Motor neuron (in vitro differentiated cells): ENCODE measurements at regions not wholly inside any gene's neighbourhood (a gene's known extent, or its start where the extent isn't known, plus 50 kb on each side); places are given as distances from the start of the nearest gene placed in this dataset.

Experiments used
- ATAC-seq, 8 experiments: fragments of 200-7000 bp; cut with Tn5 transposase; replicated peaks in 6 of 8; 2 replicates each; pipeline ENCODE4 v1.8.0; 2021; ENCODE audit warnings: mild to moderate bottlenecking in 8 of 8, moderate library complexity in 8 of 8
- H3K27ac ChIP-seq, 2 donors: fragments of 250-450 bp; sonication (Bioruptor Pico); 2 replicates each; pipeline ENCODE4 v1.9.0; 2021; ENCODE audit warnings: antibody characterized with exemption in 2 of 2, mild to moderate bottlenecking in 2 of 2, moderate library complexity in 1 of 2
- H3K4me1 ChIP-seq, 2 donors: fragments of 250-450 bp; sonication (Bioruptor Pico); replicated peaks in 1 of 2; 2 replicates each; pipeline ENCODE4 v1.6.1; 2021; ENCODE audit warnings: antibody characterized with exemption in 2 of 2, mild to moderate bottlenecking in 2 of 2, moderate library complexity in 1 of 2
- H3K4me3 ChIP-seq, 5 donors: fragments of 250-450 bp; sonication (Bioruptor Pico); 2 replicates each; pipeline ENCODE4 v1.9.0; 2021; ENCODE audit warnings: antibody characterized with exemption in 5 of 5, mild to moderate bottlenecking in 5 of 5, moderate library complexity in 4 of 5
- WGBS, 10 experiments: fragments of 450-650 bp; shearing (Covaris generic); methylation state at CpG; one replicate each; pipeline ENCODE4 v1.0.0; 2022; 5-methylcytosine and 5-hydroxymethylcytosine counted together
- in situ Hi-C, 9 experiments: fragments of 400-800 bp; cut with MboI; loops; one replicate each; pipeline ENCODE4 v1.15.0; 2021; ENCODE audit warnings: low sequenced_read_pairs in 9 of 9, low pct_unique_long_range_greater_than_20kb in 2 of 9; ENCODE audit not compliant: unreplicated experiment in 9 of 9

DNA sequence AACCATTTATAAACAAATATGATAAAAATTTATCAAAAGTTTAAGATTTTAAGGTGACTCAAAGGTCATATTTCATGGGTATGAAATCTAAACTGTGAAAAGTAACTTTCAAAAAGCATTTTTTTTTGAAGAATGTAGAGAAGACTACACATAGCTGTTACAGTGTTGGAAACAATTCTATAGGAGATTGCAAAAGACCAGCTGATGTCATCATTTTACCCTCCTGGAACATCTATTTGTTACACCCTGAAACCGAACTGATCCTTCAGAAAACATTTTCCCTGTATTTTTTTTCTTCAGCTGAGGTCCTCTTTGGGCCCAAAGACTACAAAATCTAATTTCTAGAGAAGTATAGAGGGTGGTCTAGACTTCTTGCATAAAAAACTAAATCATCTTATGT, 297.5 kb upstream of the FERMT1 start:
- no peak for ATAC-seq
- Histone ChIP-seq H3K4me3 (no peak overlapping the region), H3K4me1 (no peaks in the 10 kb centered on the region), H3K27ac (no peak overlapping the region)
- in situ Hi-C loops, result no loop called here
- WGBS, 10 experiments, result 20 to 100% (median 54%) methylated on average over 1 of the region's 1 CpG; no CpG with 5 or more reads in 4 of the 10 experiments

DNA sequence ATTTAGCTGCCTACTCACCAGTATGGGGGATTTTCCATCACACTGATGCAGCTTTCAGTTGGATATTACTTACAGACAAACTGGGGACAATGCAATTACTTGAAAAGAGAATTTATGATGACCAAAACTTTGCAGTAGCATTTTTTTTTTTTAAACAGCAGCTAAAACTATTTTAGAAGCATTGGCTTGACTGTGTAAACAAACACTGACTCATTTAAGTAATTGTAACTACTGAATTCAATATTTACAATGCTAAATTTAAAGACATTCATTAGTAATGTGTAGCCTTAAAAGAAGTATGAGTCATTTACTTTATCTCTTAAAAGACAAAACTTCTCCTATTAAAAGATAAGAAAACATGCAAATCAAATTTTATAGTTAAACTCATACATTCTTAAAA, 295.9 kb upstream of the FERMT1 start:
- in situ Hi-C loops, result no loop called here
- ATAC-seq, result peak in 3 of 8 experiments; percentile 50 to 78 (median 70)
- Histone ChIP-seq H3K4me3 (no peak overlapping the region), H3K4me1 (no peaks in the 10 kb centered on the region), H3K27ac (no peak overlapping the region)

DNA sequence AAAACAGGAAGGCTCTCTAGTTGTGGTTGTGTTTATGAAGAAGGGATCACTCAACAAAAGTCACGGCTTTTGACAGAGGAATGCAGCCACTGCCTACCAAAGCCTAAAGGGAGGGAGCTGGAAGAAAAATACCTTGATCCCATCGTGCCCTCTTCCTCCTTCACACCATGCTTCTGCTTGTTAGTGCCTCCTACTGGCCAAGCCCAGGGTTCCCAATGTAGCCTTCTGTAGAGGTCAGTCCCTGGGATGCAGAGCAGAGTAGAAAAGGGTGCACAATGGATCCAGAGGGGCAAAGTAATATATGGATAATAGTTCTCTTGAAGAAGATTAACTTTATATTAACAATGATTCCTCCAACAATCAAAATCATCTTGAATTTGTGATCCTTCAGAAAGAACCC, 293.5 kb upstream of the FERMT1 start:
- Histone ChIP-seq H3K4me3 (no peak overlapping the region), H3K27ac (no peak overlapping the region), H3K4me1 (no peaks in the 10 kb centered on the region)
- in situ Hi-C loops, result no loop called here
- no peak for ATAC-seq
- 10 to 100% (median 80%) methylated on average over 1 to 2 of the region's 2 CpGs; no CpG with 5 or more reads in 7 of the 10 experiments for WGBS, 10 experiments

DNA sequence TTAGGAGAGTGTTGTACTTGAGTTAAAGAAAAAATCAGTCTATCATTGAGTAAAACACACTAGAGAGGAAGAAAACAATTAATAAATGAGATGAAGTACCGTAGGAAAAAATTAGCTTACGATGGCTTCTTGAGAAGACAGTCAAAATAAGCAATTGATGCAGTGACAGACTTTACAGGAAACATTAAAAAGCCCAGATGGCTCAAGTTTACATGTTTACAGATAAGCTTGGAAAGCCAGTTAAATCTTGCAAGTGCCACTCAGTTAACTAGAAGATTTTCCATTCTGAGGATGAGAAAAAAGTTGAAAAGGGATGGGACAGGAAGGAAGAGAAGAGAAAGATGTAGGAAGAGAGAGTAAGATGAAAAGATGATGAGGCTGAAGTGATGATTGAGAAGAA, 288.8 kb upstream of the FERMT1 start:
- 14 to 94% (median 81%) methylated on average over 1 to 2 of the region's 2 CpGs for WGBS, 10 experiments
- peaks cover 0 to 3% of the 10 kb centered on the region in 2 donors for H3K4me1 ChIP-seq
- H3K4me3 ChIP-seq, result no peak overlapping the region
- H3K27ac ChIP-seq, result no peak overlapping the region
- ATAC-seq, result no peak
- in situ Hi-C loops, result no loop called here

DNA sequence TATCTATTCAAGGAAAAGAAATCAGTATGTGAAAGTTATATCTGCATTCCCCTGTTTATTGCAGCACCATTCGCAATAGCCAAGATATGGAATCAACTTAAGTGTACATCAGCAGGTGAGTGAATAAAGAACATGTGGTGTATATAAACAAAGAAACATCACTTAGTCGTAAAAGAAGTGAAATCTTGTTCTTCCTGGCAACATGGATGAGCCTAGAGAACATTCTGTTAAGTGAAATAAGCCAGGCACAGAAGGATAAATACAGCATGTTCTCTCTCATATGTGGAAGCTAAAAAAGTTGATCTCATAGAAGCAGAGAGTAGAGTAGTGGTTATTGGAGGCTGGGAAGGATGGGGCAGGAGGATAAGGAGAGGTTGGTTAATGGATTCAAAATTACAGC, 287.9 kb upstream of the FERMT1 start:
- WGBS, 10 experiments, result 13 to 100% (median 72%) methylated on average over 1 to 2 of the region's 2 CpGs; no CpG with 5 or more reads in 1 of the 10 experiments
- peaks cover 0 to 3% of the 10 kb centered on the region in 2 donors for H3K4me1 ChIP-seq
- ATAC-seq, result no peak
- H3K27ac ChIP-seq, result no peak overlapping the region
- in situ Hi-C loops, result no loop called here
- no peak overlapping the region for H3K4me3 ChIP-seq

DNA sequence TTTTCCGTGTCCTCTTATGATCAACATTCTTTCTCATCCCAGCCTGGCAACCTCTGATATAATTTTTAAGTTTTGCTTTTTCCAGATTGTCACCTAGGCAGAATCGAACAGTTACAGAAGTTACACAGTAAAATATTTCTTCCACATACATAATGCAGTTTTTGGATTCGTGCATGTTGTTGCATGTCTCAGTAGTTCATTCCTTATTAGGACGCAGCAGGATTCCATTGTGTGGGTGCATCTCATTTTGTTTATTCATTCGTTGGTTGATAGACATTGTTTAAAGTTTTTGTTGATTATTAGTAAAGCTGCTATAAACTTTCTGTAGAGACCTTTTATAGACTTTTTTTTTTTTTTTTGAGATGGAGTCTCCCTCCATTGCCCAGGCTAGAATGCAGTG, 284.3 kb upstream of the FERMT1 start:
- no peak overlapping the region for H3K27ac ChIP-seq
- peaks cover 0 to 3% of the 10 kb centered on the region in 2 donors for H3K4me1 ChIP-seq
- WGBS, 10 experiments, result 0 to 94% (median 80%) methylated on average over 1 to 5 of the region's 5 CpGs
- H3K4me3 ChIP-seq, result no peak overlapping the region
- in situ Hi-C loops, result no loop called here
- ATAC-seq, result no peak

DNA sequence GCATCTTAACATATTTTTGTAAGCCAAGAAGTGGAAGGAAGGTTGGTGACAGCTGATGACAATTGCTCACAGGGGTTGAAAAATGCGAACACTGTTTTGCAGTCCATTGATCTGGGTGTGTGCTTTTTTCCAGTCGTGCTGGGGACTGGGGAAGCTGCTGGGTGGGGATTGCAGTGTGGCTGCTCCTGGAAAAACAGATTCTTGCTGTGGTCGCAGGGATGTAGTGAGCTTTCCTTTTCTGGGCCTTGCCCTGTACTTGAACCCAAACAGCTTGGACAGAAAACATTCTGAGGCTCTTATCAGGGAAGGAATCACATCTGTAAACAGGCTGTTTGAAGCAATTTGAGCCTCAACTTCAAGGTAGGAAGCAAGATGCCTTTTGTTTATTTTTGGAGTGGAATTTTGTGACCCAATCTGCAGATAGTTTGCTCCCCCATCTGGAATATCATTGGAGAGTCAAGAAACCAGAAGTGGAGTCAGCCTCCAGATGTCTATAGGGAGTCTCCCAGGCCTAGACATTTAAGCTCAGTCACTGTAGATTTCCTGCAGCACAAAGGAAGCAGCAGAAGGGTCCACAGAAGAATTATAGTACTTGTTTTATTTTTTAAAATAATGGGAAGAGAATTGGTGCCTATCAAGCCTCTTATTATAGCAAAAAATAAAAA, 279.2 kb upstream of the FERMT1 start:
- ATAC-seq, result peak in 2 of 8 experiments; percentile 90 to 91
- 0 to 60% (median 23%) methylated on average over 1 to 3 of the region's 3 CpGs; no CpG with 5 or more reads in 4 of the 10 experiments for WGBS, 10 experiments

DNA sequence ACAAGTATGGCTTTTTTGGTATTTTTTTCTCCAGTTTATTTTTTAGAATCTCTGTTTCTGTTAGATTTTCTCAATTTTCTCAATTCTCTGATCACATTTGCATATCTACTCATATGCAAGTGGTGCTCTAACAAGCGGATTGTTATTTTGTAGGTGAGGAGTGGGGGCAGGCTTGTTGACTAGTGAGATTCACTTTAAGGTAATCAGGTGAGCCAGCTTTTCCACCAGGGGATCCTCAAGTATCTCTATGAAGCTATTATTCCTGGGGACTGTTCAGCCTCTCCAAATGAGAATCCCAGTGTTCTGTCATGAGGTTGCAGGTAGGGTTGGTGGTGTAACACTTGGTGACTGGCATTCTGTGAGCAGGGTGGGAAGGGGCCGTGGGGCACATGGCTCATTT, 274.3 kb upstream of the FERMT1 start:
- no peak overlapping the region for H3K27ac ChIP-seq
- H3K4me1 ChIP-seq, result no peaks in the 10 kb centered on the region
- no peak for ATAC-seq
- H3K4me3 ChIP-seq, result no peak overlapping the region
- WGBS, 10 experiments, result 20 to 100% (median 83%) methylated on average over 1 to 2 of the region's 2 CpGs; no CpG with 5 or more reads in 1 of the 10 experiments
- in situ Hi-C loops, result no loop called here

More for the DNA sequence above, 279.2 kb upstream of the FERMT1 start:
- Histone ChIP-seq H3K4me1 (no peaks in the 10 kb centered on the region), H3K4me3 (no peak overlapping the region), H3K27ac (no peak overlapping the region)
- in situ Hi-C loops, result no loop called here

DNA sequence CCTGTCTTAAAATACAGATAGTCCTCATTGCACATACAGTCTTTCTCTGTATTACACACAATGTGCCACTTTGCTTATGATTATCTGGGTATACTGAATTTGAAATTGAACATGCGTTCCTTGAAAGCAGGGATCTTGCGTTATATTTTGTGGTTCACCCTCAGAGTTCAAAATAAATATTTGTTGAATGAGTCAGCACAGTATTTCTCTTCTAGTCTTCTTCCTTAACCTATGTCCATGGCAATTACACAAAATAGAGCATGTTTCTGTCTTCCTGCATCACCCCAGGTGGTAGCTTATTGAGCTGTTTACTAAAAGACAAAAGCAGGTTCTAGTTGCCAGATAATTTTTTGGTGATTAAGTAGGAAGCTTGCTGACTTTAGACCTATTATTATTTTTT, 272.9 kb upstream of the FERMT1 start:
- in situ Hi-C loops, result no loop called here
- Histone ChIP-seq H3K27ac (no peak overlapping the region), H3K4me3 (no peak overlapping the region), H3K4me1 (no peaks in the 10 kb centered on the region)
- WGBS, 10 experiments, result 14 to 56% (median 40%) methylated on average over 1 to 2 of the region's 2 CpGs; no CpG with 5 or more reads in 2 of the 10 experiments
- ATAC-seq, result peak in 2 of 8 experiments; percentile 46 to 49

DNA sequence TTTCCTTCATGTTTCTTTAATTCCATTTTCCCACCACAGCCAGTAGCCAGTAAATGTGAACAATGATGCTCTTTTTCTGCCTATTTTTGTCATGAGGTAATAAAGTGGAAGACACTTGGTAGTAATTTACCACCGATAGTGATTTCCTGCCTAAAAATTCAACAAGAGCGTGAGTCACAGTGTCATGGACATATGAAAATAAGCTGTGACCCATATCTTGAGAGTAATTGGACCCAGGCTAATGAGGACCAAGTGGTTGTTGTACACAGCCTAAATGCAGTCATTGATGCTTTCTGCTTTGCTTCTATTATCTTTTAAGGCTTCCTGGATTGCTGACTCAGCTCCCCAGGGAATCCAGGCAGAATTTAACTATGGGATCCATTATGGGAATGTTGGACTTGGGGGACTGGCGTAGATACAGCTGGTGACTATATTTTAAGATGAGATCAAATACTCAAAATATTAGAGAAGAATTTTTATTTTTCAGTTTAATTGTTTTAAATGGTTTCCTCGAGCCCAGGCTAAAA, 265.9 kb upstream of the FERMT1 start:
- H3K4me3 ChIP-seq, result no peak overlapping the region
- in situ Hi-C loops, result no loop called here
- H3K27ac ChIP-seq, result no peak overlapping the region
- ATAC-seq, result peak in 1 of 8 experiments; percentile 25
- WGBS, 10 experiments, result 0 to 88% (median 59%) methylated on average over 1 to 4 of the region's 4 CpGs
- H3K4me1 ChIP-seq, result no peaks in the 10 kb centered on the region

DNA sequence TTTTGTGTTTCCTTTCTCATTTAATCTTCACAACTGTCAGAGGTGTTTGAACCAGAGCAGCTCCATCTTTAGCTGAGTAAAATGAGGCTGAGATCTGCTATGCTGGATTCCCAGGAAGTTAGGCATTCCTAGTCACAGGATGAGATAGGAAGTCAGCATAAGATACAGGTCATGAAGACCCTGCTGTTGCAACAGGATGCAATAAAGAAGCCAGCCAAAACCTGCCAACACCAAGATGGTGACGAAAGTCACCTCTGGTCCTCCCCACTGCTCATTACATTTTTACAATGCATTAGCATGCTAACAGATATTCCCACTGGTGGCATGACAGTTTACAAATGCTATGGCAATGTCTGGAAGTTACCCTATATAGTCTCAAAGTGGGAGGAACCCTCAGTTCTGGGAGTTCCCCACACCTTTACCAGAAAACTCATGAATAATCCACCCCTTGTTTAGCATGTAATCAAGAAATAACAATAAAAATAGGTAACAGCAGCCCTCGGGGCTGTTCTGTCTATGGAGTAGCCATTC, 262.2 kb upstream of the FERMT1 start:
- Histone ChIP-seq H3K4me1 (no peaks in the 10 kb centered on the region), H3K4me3 (no peak overlapping the region), H3K27ac (no peak overlapping the region)
- in situ Hi-C loops, result no loop called here
- ATAC-seq, result peak in 3 of 8 experiments; percentile 47 to 80 (median 76)
- 0 to 100% (median 86%) methylated on average over 1 to 2 of the region's 2 CpGs; no CpG with 5 or more reads in 1 of the 10 experiments for WGBS, 10 experiments

DNA sequence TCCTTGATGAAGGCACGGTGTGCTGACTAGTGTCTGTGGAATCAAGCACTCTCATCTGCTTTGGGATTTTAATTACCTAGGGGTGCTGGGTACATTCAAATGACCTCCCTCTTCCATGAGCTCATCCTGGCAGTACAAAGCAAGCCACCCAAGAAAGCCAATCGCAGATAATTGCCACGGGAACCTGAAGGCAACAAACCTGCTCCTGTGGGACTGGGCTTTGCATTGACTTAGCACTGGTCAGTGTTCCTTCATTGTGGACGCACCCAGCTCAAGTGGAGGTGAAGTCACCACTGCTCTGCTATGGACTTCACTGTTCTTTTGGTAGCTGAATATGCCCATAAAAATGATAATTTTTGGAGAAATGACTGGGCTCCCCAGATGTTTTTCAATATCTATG, 261.6 kb upstream of the FERMT1 start:
- no peaks in the 10 kb centered on the region for H3K4me1 ChIP-seq
- WGBS, 10 experiments, result 0 to 92% (median 68%) methylated on average over 1 to 4 of the region's 4 CpGs; no CpG with 5 or more reads in 3 of the 10 experiments
- peak in 3 of 8 experiments; percentile 37 to 72 (median 71) for ATAC-seq
- in situ Hi-C loops, result no loop called here
- H3K27ac ChIP-seq, result no peak overlapping the region
- H3K4me3 ChIP-seq, result no peak overlapping the region

DNA sequence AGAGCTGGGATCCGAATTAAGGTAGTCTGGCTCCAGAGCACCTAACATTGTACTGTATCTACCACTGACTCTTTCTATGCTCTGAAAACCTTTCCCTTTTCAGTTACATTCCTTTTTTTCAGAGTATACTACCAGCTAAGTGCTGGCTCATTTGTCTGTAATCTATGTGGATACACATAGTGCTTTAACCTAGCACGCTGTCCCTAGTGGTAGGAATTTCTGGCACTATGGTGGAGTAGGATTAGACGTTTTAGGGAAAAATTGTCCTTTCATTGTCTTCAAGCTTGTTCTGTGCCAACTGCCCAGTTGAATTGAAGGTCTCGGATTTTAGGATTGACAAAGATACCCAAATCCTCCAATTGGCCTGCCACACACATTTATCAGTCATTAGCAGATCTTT, 259.1 kb upstream of the FERMT1 start:
- 0 to 92% (median 54%) methylated on average over 1 to 4 of the region's 4 CpGs; no CpG with 5 or more reads in 1 of the 10 experiments for WGBS, 10 experiments
- ATAC-seq, result peak in 3 of 8 experiments; percentile 20 to 76 (median 69)

DNA sequence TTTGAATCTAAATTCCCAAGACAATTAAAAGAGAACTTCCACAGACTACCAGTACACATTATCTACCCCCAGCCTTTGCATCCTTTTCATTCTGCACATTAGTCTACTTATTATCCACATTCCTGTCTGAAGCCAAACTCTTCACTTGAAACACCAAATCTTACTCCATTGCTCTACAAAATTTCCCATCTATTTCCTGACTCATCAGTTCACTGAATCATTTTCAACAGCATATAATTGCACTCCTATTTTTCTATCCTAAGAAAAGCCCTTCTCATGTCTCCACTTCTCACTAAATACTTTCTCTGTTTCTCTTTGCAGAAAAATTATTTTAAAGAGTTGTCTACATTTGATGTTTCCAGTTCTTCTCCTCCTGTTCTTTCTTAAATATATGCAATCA, 239.4 kb upstream of the FERMT1 start:
- in situ Hi-C loops, result no loop called here
- Histone ChIP-seq H3K4me1 (no peaks in the 10 kb centered on the region), H3K4me3 (no peak overlapping the region), H3K27ac (no peak overlapping the region)
- ATAC-seq, result no peak

More for the DNA sequence above, 259.1 kb upstream of the FERMT1 start:
- Histone ChIP-seq H3K4me3 (no peak overlapping the region), H3K4me1 (no peaks in the 10 kb centered on the region), H3K27ac (no peak overlapping the region)
- in situ Hi-C loops, result no loop called here
